Tongue (tissue), 1 donor: ENCODE measurements at regions not wholly inside any gene's neighbourhood (a gene's known extent, or its start where the extent isn't known, plus 50 kb on each side); places are given as distances from the start of the nearest gene placed in this dataset.
A peak's percentile ranks its signal among the peaks of the same experiment; 100 is the strongest.

Experiments used
- DNase-seq: peaks from one replicate; pipeline ENCODE4 v3.0.0-alpha.2; 2015

DNA sequence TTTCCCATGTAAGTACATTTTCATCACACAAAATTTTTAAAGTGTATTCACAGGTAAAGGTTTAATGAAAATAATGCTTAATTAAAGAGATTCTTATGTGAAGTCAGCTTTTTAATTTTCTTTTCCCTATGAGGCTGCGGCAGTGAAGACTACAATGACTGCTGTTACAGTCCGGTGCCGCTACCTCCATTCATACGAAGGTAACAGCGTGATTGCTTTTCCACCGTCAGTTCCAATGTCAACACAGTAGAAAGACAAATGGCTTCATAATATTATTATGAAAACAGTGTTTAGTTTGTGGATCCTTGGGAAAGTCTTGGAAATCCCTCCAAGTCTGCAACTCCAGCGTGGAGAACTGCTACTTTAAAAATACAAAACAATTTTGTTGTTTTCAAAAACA, 254.9 kb upstream of the NRIP1 start:
- no peak for DNase-seq

- no peak for DNase-seq
These were observed 259.7 kb upstream of the NRIP1 start for GRCh38 chr21:15324542-15324941.

DNA sequence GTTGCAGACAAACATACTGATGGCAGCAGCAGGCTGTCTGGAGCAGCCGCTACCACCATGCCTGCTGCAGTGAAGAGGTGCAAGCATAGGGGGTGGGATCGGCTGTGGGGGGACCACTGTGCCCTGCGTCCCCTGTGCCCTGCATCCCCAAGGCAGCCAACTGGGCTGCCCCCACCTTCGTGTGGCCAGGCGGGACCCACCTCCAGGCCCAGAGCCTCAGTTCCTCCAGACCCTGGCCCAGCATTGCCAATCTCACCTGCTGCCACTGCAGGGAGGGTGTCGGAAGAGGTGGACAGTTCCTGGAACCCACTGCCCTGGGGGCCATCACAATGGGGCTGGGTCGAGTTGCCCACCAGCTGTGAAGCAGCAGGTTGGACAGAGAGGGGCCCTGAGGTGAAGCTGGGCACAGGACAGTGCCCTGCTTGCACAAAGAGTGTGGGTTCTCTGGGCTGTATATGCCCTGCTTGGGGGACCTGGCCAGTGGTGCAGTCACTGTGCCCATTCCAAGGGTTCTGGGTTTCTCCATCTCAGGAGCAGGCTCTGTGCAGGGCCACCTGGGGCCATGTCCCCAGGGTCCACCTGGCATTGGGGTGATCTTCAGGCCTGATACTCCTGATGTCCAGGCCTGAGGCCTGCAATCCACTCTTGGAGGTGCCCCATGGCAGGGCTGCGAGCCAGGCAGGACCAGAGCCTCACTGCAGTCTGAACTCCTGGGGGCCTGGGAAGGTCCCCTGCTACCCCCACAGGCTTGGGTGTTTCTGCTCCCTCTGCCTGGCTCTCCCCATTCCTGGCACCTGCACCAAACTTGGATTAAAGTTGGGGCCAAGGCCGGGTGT, 261.4 kb upstream of the NRIP1 start:
- no peak for DNase-seq

- DNase-seq, result no peak
These were observed 263.0 kb upstream of the NRIP1 start for GRCh38 chr21:15327637-15328265.

- DNase-seq, result no peak
These were observed 264.4 kb upstream of the NRIP1 start for GRCh38 chr21:15329191-15329590.

GRCh38 chr21:15330872-15331271, 266.1 kb upstream of the NRIP1 start:
- no peak for DNase-seq

- no peak for DNase-seq
These were observed 267.8 kb upstream of the NRIP1 start for GRCh38 chr21:15332572-15332971.

DNA sequence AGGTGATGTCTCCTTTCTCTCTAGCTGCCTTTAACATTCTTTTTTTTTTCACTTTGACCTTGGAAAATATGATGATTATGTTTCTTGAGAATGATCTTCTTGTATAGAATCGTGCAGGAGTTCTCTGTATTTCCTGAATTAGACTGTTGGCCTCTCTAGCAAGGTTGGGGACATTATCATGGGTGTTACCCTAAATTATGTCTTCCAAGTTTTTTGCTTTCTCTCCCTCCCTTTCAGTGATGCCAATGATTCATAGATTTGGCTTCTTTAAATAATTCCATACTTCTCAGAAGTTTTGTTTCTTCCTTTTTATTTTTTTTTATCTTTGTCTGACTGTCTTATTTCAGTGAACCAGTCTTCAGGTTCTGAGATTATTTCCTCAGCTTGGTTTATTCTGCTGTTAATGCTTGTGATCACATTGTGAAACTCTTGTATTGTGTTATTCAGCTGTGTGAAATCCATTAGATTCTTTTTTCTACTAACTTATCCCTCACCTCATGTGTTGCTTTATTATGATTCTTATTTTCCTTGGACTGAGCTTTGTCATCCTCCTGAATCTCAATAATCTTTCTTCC, 268.4 kb upstream of the NRIP1 start:
- DNase-seq, result no peak

DNA sequence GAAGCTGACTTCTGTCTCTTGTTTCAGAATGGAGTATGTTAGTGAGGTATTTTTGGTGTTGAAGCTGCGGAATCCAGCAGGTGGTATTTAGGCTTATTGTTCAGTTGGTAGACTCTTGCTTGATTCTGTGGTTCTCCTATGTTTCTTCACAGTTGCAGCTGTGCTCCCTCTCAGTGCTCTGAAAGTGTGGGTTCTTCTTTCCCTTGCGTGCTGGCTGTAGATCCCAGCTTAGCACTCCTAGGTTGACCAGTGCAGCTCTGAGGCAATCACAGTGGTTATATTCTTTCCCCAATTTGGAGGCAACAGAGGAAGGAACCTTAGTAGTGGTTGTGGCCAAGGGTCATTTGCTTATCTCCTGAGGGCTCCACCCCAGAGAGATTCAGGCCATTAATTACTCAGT, 269.2 kb upstream of the NRIP1 start:
- DNase-seq, result peak; percentile 3

GRCh38 chr21:15343066-15343465, 278.3 kb upstream of the NRIP1 start:
- no peak for DNase-seq

DNA sequence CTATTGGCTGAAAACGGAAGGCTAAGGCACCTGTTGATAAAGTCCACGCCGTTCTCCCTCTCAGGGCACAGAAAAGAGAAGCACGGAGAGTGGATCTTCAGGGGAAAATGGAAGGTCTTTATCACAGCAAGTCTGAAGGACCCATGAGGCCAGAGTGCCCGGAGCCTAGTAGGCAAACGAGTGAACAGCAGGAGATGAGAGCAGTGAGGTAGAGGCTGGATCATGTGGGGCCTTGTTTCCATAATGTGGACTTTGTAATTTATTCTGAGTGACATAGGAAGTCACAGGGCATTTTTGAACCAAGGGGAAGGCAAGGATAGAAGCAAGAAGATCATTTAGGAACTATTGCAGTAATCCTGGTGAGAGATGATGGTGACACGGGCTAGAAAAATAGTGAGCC, 287.2 kb upstream of the NRIP1 start:
- DNase-seq, result no peak

DNA sequence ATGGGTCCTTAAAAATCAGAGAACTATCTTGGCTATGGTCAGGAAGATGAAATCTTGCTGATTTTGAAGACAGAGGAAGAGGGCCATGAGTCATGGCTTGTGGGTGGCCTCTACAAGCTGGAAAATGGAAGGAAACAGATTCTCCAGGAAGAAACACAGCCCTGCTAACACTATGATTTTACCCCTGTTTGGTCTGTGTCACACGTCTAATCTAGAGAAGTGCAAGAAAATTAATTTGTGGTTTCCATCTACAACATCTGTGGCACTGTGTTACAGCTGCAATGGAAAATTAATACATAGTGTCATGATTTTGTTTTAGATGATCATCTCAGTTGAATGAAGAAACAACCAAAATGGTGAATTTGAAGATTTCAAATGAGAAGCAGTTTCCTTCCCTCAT, 288.7 kb upstream of the NRIP1 start:
- no peak for DNase-seq

GRCh38 chr21:15354516-15354915, 289.7 kb upstream of the NRIP1 start:
- DNase-seq, result no peak

DNA sequence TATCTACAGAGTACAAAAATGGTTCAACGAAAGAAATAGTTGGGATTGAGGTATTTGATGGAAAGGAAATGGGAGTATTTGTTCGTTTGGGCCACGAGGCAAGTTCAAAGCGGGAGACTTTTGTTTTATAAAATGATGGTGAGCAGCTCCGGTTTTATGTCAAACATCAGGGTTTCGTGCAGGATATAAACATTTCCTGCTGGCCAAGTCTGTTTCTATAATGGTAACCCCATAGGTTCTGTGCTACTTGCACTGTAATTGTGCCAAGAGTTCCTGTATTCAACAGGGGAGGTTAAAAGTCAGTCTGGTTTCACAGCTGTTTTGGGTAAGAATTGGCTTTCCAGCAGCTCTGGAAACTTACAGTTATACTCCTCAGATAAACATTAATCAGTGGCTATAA, 290.3 kb upstream of the NRIP1 start:
- DNase-seq, result peak; percentile 35

DNA sequence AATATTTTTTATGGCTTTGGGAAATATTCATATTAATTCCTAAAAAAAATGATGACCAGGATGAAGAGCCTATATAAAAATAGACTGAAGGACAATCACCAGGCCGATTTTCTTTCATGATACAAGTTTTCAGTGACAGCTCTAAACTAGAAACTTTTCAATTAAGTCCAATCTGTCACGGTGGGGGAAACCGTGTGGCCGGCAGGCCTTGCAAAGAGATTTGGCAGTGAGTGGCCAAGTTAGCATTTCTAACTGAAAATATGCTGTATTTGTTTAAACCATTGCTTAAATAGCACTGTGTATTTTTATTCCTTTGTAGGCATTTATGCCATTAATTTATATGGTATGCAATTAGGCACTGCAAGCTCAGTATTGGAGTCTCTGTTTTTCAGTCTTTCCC, 294.5 kb upstream of the NRIP1 start:
- DNase-seq, result no peak

DNA sequence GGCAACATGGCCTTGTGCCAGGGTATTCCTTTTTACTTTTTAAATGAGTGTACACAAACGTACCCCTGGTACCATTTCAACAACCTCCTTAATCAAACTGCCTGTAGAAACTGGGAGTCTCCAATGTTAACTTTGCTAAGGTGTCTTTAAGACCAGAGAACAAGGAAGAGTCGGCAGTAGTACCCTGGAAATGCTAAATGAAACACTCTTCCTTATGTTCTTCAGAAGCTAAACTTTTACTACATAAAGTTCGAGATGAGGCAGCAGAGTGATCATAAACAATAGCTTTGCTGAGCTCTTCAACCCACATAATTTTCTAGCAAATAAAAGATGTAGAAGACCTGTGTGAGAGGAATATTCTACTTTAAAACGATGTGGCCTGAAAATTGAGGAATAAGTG, 297.7 kb upstream of the NRIP1 start:
- DNase-seq, result no peak

DNA sequence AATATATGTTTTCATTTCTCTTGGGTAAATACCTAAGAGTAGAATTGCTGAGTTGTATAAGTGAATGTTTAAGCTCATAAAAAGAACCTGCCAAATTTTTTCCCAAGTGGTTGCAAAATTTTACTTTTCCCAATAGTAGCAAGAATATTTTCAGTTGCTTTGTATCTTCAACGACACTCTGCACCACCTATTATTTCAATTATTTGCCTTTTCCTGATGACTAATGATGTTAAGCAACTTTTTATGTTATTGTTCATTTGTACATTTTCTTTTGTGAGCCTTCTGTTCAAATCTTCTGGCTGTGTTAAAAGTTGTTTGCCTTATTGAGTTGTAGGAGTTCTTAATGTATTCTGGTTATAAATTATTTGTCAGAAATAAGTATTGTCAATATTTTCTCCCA, 299.1 kb upstream of the NRIP1 start:
- DNase-seq, result no peak

DNA sequence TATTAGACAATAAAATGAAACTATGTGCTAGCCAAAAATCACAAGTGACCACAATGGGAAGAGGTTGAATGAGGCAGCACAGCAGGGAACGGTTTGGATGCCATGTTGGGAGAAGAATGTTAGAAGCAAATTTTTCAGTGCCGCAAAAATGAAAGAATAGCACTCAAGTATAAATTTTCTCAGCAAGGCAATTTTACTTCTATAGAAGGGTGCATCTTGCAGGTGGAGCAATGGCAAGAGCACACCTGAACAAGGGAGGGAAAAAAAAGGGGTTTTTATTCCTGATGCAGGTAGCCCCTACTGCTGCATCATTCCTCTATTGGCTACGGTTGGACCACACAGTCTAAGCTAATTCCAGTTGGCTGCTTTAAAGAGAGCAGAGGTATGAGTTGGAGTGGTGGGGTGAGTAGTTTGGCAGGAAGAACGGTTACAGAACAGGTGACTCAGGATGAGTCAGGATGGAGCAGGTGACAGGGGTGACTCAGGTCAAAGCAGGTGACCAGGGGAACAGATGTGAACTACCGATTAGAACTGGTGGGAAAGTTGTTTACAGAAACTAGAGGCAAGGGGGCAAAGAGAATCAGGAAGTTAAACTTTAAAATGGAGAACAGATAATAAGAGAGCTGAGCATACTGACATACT, 301.1 kb upstream of the NRIP1 start:
- no peak for DNase-seq

DNA sequence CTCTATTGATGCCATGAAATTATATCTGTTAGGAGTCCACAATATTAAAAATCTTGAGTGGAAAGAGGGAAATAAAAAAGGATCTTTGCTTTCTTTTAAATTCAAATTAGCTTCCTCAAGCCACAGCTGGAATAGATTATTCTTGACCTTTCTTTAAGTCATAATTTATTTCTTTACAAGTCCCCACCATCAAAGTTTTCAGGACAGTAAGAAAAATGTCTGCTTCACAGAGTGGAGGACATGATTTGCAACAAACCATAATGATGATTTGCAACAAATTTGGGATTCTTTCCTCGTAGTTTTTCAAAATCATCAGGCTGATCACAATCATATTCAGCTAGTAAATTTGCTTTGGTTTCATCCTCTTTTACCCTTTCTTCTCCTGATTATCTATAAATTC, 301.8 kb upstream of the NRIP1 start:
- no peak for DNase-seq

GRCh38 chr21:15367061-15367626, 302.3 kb upstream of the NRIP1 start:
- no peak for DNase-seq

- no peak for DNase-seq
These were observed 305.7 kb upstream of the NRIP1 start for GRCh38 chr21:15370462-15370975.

DNA sequence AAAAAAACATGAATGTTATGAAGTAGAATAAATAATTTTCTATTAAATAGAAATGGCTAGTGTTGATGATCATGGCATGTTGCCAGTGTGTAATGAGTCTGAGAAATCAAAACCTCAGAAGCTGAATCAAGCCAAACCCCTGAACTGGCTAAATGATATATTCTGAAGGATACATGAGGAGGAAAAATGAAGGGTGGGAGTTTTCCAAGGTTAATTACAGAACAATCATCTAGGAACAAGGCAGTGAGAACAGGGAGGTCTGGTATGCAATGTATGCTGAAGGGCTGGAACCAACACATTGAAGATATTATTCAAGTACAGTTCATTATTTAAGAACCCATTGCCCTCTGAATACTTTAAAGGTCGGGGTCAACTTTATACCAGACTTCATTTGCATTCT, 309.1 kb upstream of the NRIP1 start:
- DNase-seq, result no peak

GRCh38 chr21:15379776-15380175, 315.0 kb upstream of the NRIP1 start:
- no peak for DNase-seq
